ENCODE measurements at regions not wholly inside any gene's neighbourhood (a gene's known extent, or its start where the extent isn't known, plus 50 kb on each side); places are given as distances from the start of the nearest gene placed in this dataset.

DNA sequence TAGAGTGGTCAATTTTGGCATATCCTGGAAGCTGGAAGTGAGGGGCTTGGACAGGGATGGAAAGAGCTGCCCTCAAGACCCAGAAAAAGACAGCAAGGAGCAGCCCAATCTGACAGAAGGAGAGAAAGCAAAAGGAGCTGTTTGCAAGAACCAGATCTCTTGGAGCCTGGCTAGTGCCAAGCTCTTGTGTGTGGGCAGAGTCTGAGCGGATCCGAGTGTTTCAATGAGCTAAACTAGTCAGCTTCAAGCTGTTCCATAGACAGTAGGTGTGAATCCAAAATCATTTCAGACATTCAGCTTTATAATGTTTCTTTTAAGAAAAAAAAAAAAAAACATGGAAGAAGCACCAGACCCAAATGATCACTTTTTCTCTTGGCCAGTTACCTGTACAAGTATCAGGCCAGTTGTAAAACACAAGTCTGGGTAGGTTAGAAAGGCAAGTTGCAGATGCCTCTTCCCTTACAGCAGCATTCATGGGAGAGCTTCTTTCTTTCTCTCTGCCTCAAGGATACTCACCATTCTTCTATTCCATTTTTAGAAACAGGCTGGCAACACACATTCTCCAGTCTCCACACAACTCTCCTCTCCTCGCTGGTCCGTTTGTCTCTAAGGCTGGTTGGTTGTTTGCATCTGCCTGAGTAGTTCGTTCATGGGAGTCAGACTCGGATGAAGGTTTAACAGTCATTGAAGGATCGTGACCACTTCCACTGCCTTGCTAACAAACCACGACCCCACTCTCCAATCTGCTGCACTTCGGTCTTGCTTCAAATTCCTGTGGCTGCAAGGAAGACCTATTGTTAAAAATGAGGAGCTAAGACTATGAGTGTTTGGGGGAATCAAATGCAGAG is 105.2 kb upstream of the GATB start:
- Histone ChIP-seq H3K4me3 (ENCODE audit: low read depth, low read length, poor library complexity, severe bottlenecking) (no peak overlapping the region), H2AFZ (ENCODE audit: low read length) (no peak overlapping the region), H3K4me2 (ENCODE audit: low read length) (no peak overlapping the region), H3K36me3 (ENCODE audit: insufficient read depth, low read length) (no peaks in the 10 kb centered on the region), H3K4me1 (ENCODE audit: insufficient read depth, low read length, poor library complexity, severe bottlenecking) (no peaks in the 10 kb centered on the region), H4K20me1 (ENCODE audit: insufficient read depth, low read length) (no peaks in the 10 kb centered on the region), H3K9me2 (ENCODE audit: insufficient read depth, low read length) (no peaks in the 10 kb centered on the region), H3K27ac (ENCODE audit: low read depth, low read length, poor library complexity, severe bottlenecking) (no peak overlapping the region), H3K79me2 (ENCODE audit: insufficient read depth, low read depth, low read length) (no peaks in the 10 kb centered on the region), H3K9me3 (ENCODE audit: low read length) (no peaks in the 10 kb centered on the region)
- CTCF ChIA-PET (ENCODE audit: unreplicated experiment): no interaction called here
- no peak for DNase-seq (ENCODE audit: low spot score)
- TF ChIP-seq EZH2phosphoT487 (IDR thresholded peaks at IDR 0.05; ENCODE audit: borderline replicate concordance, low read depth, low read length): no peak
- TF ChIP-seq, protein P1, sequence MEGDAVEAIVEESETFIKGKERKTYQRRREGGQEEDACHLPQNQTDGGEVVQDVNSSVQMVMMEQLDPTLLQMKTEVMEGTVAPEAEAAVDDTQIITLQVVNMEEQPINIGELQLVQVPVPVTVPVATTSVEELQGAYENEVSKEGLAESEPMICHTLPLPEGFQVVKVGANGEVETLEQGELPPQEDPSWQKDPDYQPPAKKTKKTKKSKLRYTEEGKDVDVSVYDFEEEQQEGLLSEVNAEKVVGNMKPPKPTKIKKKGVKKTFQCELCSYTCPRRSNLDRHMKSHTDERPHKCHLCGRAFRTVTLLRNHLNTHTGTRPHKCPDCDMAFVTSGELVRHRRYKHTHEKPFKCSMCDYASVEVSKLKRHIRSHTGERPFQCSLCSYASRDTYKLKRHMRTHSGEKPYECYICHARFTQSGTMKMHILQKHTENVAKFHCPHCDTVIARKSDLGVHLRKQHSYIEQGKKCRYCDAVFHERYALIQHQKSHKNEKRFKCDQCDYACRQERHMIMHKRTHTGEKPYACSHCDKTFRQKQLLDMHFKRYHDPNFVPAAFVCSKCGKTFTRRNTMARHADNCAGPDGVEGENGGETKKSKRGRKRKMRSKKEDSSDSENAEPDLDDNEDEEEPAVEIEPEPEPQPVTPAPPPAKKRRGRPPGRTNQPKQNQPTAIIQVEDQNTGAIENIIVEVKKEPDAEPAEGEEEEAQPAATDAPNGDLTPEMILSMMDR (conservative IDR thresholded peaks at IDR 0.05; ENCODE audit: low read length): no peak
- no TSS peak for BruUV-seq (replicated peaks)
- intact Hi-C loops (cut with micrococcal nuclease; ENCODE audit: unreplicated experiment): no loop called here
- POLR2A ChIA-PET: interaction anchor here (1.6 kb wide), 1 partner anchor 64 kb away, joined by 5 read pairs; no protein-coding TSS in a partner anchor

DNA sequence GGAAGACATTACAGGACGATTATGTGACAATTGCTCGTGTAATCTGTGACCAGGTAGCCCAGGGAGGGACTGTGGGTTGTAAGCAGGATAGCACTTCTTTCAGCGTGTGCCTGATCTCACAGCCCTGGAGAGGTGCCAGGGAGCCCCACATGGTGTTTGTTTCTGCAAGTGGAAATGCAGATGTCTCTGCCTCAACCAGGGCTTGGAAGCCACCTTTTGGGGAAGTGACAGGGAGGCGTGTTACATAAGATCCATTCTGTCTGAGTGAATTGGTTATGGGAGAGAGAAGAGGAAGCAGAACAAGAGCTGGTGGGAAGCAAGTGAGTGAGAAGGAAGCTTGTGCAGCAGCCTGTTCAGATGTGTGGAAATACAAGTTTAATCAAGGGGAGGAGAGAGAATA is 104.5 kb upstream of the GATB start:
- Histone ChIP-seq H3K9me2 (ENCODE audit: insufficient read depth, low read length) (no peaks in the 10 kb centered on the region), H3K4me1 (ENCODE audit: insufficient read depth, low read length, poor library complexity, severe bottlenecking) (no peaks in the 10 kb centered on the region), H3K27ac (ENCODE audit: low read depth, low read length, poor library complexity, severe bottlenecking) (no peak overlapping the region), H3K9me3 (ENCODE audit: low read length) (no peaks in the 10 kb centered on the region), H3K4me2 (ENCODE audit: low read length) (no peak overlapping the region), H4K20me1 (ENCODE audit: insufficient read depth, low read length) (no peaks in the 10 kb centered on the region), H3K36me3 (ENCODE audit: insufficient read depth, low read length) (no peaks in the 10 kb centered on the region), H3K4me3 (ENCODE audit: low read depth, low read length, poor library complexity, severe bottlenecking) (no peak overlapping the region), H2AFZ (ENCODE audit: low read length) (no peak overlapping the region), H3K79me2 (ENCODE audit: insufficient read depth, low read depth, low read length) (no peaks in the 10 kb centered on the region)
- CTCF ChIA-PET (ENCODE audit: unreplicated experiment): no interaction called here
- BruUV-seq (replicated peaks): no TSS peak
- TF ChIP-seq, protein P1 (conservative IDR thresholded peaks at IDR 0.05; ENCODE audit: low read length): no peak
- no peak for TF ChIP-seq EZH2phosphoT487 (IDR thresholded peaks at IDR 0.05; ENCODE audit: borderline replicate concordance, low read depth, low read length)
- POLR2A ChIA-PET: no interaction called here
- intact Hi-C loops (cut with micrococcal nuclease; ENCODE audit: unreplicated experiment): no loop called here
- DNase-seq (ENCODE audit: low spot score): no peak

DNA sequence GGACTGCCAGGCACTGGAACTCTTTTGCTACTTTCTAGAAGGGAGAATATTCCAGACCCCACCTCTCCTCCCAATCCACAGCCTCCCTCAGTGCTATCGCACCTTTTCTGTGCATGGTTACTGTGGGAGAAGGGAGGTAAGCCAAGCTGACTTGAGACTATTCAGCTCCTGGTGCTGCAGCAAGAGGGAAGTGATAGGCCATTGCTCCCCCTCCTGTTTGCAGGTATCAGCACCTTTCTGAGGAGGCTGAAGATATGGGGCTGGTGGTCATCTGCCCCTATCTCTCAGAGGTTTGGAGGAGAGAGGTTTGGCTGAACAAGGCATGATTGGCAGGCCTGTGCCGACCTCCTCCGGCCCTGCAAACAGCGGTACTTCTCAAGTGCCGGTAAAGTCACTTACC is 103.3 kb upstream of the GATB start:
- intact Hi-C loops (cut with micrococcal nuclease; ENCODE audit: unreplicated experiment): no loop called here
- H3K4me1 ChIP-seq (ENCODE audit: insufficient read depth, low read length, poor library complexity, severe bottlenecking): no peaks in the 10 kb centered on the region
- no peaks in the 10 kb centered on the region for H4K20me1 ChIP-seq (ENCODE audit: insufficient read depth, low read length)
- H3K4me2 ChIP-seq (ENCODE audit: low read length): no peak overlapping the region
- H3K79me2 ChIP-seq (ENCODE audit: insufficient read depth, low read depth, low read length): no peaks in the 10 kb centered on the region
- no peaks in the 10 kb centered on the region for H3K36me3 ChIP-seq (ENCODE audit: insufficient read depth, low read length)
- no TSS peak for BruUV-seq (replicated peaks)
- H3K4me3 ChIP-seq (ENCODE audit: low read depth, low read length, poor library complexity, severe bottlenecking): no peak overlapping the region
- ChIA-PET CTCF (ENCODE audit: unreplicated experiment) (no interaction called here), POLR2A (no interaction called here)
- H3K9me2 ChIP-seq (ENCODE audit: insufficient read depth, low read length): no peaks in the 10 kb centered on the region
- H3K9me3 ChIP-seq (ENCODE audit: low read length): no peaks in the 10 kb centered on the region
- DNase-seq (ENCODE audit: low spot score): no peak
- no peak overlapping the region for H3K27ac ChIP-seq (ENCODE audit: low read depth, low read length, poor library complexity, severe bottlenecking)
- no peak overlapping the region for H2AFZ ChIP-seq (ENCODE audit: low read length)
- TF ChIP-seq EZH2phosphoT487 (IDR thresholded peaks at IDR 0.05; ENCODE audit: borderline replicate concordance, low read depth, low read length): no peak
- TF ChIP-seq, protein P1 (conservative IDR thresholded peaks at IDR 0.05; ENCODE audit: low read length): no peak

All from OCI-LY7 (cell line).